Endodermal cell (in vitro differentiated cells): ENCODE measurements at regions not wholly inside any gene's neighbourhood (a gene's known extent, or its start where the extent isn't known, plus 50 kb on each side); places are given as distances from the start of the nearest gene placed in this dataset.

Experiments
- DNase-seq: peaks from one replicate; pipeline ENCODE4 v3.0.0-alpha.2; 2017
- H3K27ac ChIP-seq: 2 replicates; pipeline ENCODE4 v1.5.1; 2013; ENCODE audit warnings: mild to moderate bottlenecking, low read depth, low read length, moderate library complexity
- H3K27me3 ChIP-seq: 2 replicates; pipeline ENCODE4 v1.6.1; 2013; ENCODE audit warnings: mild to moderate bottlenecking, low read length, moderate library complexity; ENCODE audit not compliant: insufficient read depth, control insufficient read depth, poor library complexity, severe bottlenecking
- H3K36me3 ChIP-seq: 2 replicates; pipeline ENCODE4 v1.7.0; 2013; ENCODE audit warnings: mild to moderate bottlenecking, low read length, moderate library complexity; ENCODE audit not compliant: control insufficient read depth, insufficient read depth
- H3K4me1 ChIP-seq: one replicate; pipeline ENCODE4 v1.7.0; 2013; ENCODE audit warnings: low read length; ENCODE audit not compliant: control insufficient read depth, insufficient read depth
- H3K4me3 ChIP-seq: 2 replicates; pipeline ENCODE4 v1.5.1; 2013; ENCODE audit warnings: mild to moderate bottlenecking, low read length, moderate library complexity
- H3K9ac ChIP-seq: 2 replicates; pipeline ENCODE4 v1.6.1; 2013; ENCODE audit warnings: mild to moderate bottlenecking, low read length, moderate library complexity; ENCODE audit not compliant: poor library complexity, severe bottlenecking; ENCODE audit errors: extremely low read depth
- H3K9me3 ChIP-seq: 2 replicates; pipeline ENCODE4 v1.6.1; 2013; ENCODE audit warnings: mild to moderate bottlenecking, low read length, moderate library complexity; ENCODE audit not compliant: control insufficient read depth
- H3K27ac Mint-ChIP-seq: 2 replicates; pipeline ENCODE4 v1.8.0; 2020; ENCODE audit warnings: mixed read lengths
- H3K27me3 Mint-ChIP-seq: 2 replicates; pipeline ENCODE4 v1.8.0; 2021; ENCODE audit warnings: mild to moderate bottlenecking, mixed read lengths; ENCODE audit not compliant: insufficient read depth
- H3K36me3 Mint-ChIP-seq: 2 replicates; pipeline ENCODE4 v1.8.0; 2020; ENCODE audit warnings: low read depth, mixed read lengths
- H3K4me1 Mint-ChIP-seq: 2 replicates; pipeline ENCODE4 v1.8.0; 2020; ENCODE audit warnings: mixed read lengths
- H3K4me3 Mint-ChIP-seq: 2 replicates; pipeline ENCODE4 v1.8.0; 2020; ENCODE audit warnings: mild to moderate bottlenecking, moderate library complexity, mixed read lengths
- H3K9me3 Mint-ChIP-seq: 2 replicates; pipeline ENCODE4 v1.8.0; 2020; ENCODE audit warnings: mild to moderate bottlenecking, mixed read lengths
- CTCF ChIP-seq: fragments of 200-600 bp; sonication (generic); conservative IDR thresholded peaks from 2 replicates; pipeline ENCODE4 v1.5.0; 2021; ENCODE audit warnings: antibody characterized with exemption, mild to moderate bottlenecking
- WGBS, 2 experiments: methylation state at CpG; one replicate each; pipeline versions ENCODE4 v1.1.5 to v1.1.7; 2013; ENCODE audit warnings: missing lambda C conversion rate in 2 of 2, mixed read lengths in 1 of 2; ENCODE audit not compliant: insufficient coverage in 1 of 2, insufficient read length in 1 of 2; 5-methylcytosine and 5-hydroxymethylcytosine counted together

GRCh38 chr12:24125280-24125679 is 175.8 kb upstream of the SOX5 start:
- Mint-ChIP-seq H3K9me3 (no peaks in the 10 kb centered on the region), H3K27me3 (no peaks in the 10 kb centered on the region), H3K27ac (no peak overlapping the region), H3K4me1 (peaks cover 21% of the 10 kb centered on the region), H3K36me3 (no peaks in the 10 kb centered on the region), H3K4me3 (no peak overlapping the region)
- no peak overlapping the region for H3K4me3 ChIP-seq
- H3K4me1 ChIP-seq, result peaks cover 2% of the 10 kb centered on the region
- no peak overlapping the region for H3K27ac ChIP-seq
- H3K36me3 ChIP-seq, result no peaks in the 10 kb centered on the region
- no peak for TF ChIP-seq CTCF
- no peak for DNase-seq
- WGBS, 2 experiments, result 88% methylated on average over 3 of the region's 4 CpGs; no CpG with 5 or more reads in 1 of the 2 experiments
- no peaks in the 10 kb centered on the region for H3K9me3 ChIP-seq
- H3K27me3 ChIP-seq, result no peaks in the 10 kb centered on the region
- no peak overlapping the region for H3K9ac ChIP-seq

GRCh38 chr12:24121911-24122310 is 172.4 kb upstream of the SOX5 start:
- Histone ChIP-seq H3K27ac (no peak overlapping the region), H3K36me3 (no peaks in the 10 kb centered on the region), H3K9ac (no peak overlapping the region), H3K4me3 (no peak overlapping the region), H3K27me3 (no peaks in the 10 kb centered on the region), H3K9me3 (no peaks in the 10 kb centered on the region), H3K4me1 (peaks cover 2% of the 10 kb centered on the region)
- TF ChIP-seq CTCF, result no peak
- no peaks in the 10 kb centered on the region for H3K36me3 Mint-ChIP-seq
- no peak for DNase-seq
- H3K4me3 Mint-ChIP-seq, result no peak overlapping the region
- 96 to 97% methylated on average over 4 of the region's 4 CpGs for WGBS, 2 experiments
- H3K27me3 Mint-ChIP-seq, result no peaks in the 10 kb centered on the region
- peaks cover 12% of the 10 kb centered on the region for H3K4me1 Mint-ChIP-seq
- no peak overlapping the region for H3K27ac Mint-ChIP-seq
- H3K9me3 Mint-ChIP-seq, result no peaks in the 10 kb centered on the region

- TF ChIP-seq CTCF, result no peak
- H3K9me3 Mint-ChIP-seq, result no peaks in the 10 kb centered on the region
- Histone ChIP-seq H3K4me1 (no peaks in the 10 kb centered on the region), H3K27me3 (no peaks in the 10 kb centered on the region), H3K36me3 (no peaks in the 10 kb centered on the region), H3K9me3 (no peaks in the 10 kb centered on the region), H3K9ac (no peak overlapping the region), H3K4me3 (no peak overlapping the region), H3K27ac (no peak overlapping the region)
- no peak for DNase-seq
- peaks cover 13% of the 10 kb centered on the region for H3K4me1 Mint-ChIP-seq
- no peaks in the 10 kb centered on the region for H3K27me3 Mint-ChIP-seq
- H3K27ac Mint-ChIP-seq, result no peak overlapping the region
- H3K36me3 Mint-ChIP-seq, result no peaks in the 10 kb centered on the region
- WGBS, 2 experiments, result no CpG with 5 or more reads among the region's 1 CpG
- no peak overlapping the region for H3K4me3 Mint-ChIP-seq
These were observed 169.2 kb upstream of the SOX5 start for GRCh38 chr12:24118668-24119067.
